ENCODE measurements at regions not wholly inside any gene's neighbourhood (a gene's known extent, or its start where the extent isn't known, plus 50 kb on each side); places are given as distances from the start of the nearest gene placed in this dataset.

DNA sequence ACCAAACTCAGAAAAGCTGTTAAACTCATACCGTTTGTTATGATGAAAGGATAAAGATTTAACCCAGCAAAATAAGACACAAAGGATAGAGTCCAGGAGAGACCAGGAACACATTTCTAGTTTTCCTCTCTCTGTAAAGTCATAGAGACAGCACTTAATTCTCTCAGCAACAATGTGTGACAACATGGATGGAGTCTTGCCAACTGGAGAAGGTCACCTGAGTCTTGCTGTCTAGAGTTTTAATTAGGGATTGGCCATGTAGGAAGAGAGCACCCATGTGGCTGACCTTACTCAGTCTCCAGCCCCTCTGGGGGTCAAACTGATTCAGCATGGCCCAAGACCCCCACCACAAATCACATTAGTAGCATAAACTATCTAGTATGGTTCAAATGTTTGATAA, 151.0 kb upstream of the ATF7IP start:
- TF ChIP-seq, protein P1, sequence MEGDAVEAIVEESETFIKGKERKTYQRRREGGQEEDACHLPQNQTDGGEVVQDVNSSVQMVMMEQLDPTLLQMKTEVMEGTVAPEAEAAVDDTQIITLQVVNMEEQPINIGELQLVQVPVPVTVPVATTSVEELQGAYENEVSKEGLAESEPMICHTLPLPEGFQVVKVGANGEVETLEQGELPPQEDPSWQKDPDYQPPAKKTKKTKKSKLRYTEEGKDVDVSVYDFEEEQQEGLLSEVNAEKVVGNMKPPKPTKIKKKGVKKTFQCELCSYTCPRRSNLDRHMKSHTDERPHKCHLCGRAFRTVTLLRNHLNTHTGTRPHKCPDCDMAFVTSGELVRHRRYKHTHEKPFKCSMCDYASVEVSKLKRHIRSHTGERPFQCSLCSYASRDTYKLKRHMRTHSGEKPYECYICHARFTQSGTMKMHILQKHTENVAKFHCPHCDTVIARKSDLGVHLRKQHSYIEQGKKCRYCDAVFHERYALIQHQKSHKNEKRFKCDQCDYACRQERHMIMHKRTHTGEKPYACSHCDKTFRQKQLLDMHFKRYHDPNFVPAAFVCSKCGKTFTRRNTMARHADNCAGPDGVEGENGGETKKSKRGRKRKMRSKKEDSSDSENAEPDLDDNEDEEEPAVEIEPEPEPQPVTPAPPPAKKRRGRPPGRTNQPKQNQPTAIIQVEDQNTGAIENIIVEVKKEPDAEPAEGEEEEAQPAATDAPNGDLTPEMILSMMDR (IDR thresholded peaks at IDR 0.05; ENCODE audit: low read depth, low read length), result no peak
- no peak for TF ChIP-seq POLR2A (IDR thresholded peaks at IDR 0.05; ENCODE audit: extremely low read depth, insufficient read length)
